ENCODE measurements at regions not wholly inside any gene's neighbourhood (a gene's known extent, or its start where the extent isn't known, plus 50 kb on each side); places are given as distances from the start of the nearest gene placed in this dataset.
"Not testable (repeated sequence)": the region's sequence is repeated elsewhere in the genome, so short reads cannot be mapped to it uniquely, and the experiment has no call there.

DNA sequence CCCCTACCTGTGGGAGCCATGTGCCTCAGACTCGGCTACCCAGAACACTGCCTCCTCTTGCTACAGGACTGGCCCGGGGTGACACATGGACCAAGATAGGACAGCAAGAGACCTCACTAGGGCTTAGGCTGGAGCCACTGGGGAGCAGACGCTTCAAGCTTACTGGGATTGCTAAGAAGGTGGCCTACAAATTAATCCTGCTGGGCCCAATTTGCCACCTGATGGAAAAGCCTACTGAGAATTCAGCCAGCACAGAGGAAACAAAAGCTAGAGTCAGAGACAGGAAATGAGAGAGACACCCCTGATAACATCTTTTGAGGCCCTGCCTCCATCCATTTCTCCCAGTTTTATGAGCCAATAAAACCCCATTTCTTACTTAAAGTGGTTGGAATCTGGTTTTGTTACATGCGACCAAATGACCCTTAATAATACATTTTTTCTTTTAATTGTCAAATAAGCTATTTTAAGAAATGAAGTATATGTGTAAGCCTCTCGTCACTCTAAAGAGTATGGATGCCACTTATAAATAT, 282.1 kb downstream of the CXCL12 start:
- DNase-seq (ENCODE audit: low read depth): no peak

DNA sequence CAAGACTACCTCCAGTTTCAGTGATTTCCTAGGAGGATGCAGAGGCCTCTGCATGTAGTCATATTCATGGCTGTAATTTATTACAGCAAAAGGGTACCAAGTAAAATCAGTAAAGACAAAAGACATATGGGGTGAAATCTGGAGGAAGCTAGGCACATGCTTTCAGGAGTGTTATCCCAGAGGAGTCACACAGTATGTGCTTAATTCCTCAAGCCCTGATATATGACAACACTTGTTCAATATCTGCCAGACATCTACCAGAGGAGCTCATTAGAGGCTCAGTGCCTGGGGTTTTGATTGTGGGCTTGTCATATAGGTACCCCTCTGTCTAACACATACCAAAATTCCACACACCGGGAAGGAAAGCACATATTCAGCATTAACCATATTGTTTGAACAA, 283.8 kb downstream of the CXCL12 start:
- no peak for DNase-seq (ENCODE audit: low read depth)

DNA sequence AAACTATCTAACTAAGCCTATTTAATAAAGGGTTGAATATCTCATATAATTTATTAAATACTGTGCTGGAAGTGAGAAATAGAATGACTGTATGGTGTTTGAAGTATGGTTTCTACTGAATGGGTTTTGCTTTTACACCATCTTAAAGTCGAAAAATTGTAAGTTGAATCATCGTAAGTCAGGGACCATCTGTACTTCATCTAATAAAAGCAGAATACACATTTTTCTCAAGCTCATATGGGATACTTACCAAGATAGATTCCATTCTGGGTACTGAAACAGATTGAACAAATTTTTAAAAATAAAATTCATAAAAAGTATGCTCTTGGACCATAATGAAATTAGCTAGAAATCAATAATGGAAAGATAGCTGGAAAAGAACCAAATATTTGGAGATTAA, 285.4 kb downstream of the CXCL12 start:
- DNase-seq (ENCODE audit: low read depth): no peak

DNA sequence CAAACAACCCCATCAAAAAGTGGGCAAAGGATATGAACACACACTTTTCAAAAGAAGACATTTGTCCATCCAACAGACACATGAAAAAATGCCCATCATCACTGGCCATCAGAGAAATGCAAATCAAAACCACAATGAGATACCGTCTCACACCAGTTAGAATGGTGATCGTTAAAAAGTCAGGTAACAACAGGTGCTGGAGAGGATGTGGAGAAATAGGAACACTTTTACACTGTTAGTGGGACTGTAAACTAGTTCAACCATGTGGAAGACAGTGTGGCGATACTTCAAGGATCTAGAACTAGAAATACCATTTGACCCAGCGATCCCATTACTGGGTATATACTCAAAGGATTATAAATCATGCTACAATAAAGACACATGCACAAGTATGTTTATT, 288.7 kb downstream of the CXCL12 start:
- DNase-seq (ENCODE audit: low read depth): not testable (repeated sequence)

DNA sequence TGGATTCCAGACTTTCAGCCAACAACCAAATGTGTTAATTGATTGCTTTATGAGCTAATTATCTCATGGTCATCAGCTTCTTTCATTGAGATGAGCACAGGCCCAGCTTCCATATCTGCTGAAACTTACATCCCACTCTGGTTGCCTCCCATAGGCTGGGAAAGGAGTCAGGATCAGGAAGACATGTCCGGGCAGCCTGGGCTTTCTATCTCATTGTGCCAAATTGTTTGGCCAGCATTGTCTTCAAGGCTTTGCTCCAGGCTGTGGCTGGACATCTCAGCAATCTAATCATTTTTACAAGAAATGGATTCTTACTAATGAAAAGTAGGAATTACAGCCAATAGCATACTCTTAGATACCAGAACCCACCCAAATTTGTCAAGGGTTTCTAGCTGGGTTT, 295.2 kb downstream of the CXCL12 start:
- DNase-seq (ENCODE audit: low read depth): no peak

DNA sequence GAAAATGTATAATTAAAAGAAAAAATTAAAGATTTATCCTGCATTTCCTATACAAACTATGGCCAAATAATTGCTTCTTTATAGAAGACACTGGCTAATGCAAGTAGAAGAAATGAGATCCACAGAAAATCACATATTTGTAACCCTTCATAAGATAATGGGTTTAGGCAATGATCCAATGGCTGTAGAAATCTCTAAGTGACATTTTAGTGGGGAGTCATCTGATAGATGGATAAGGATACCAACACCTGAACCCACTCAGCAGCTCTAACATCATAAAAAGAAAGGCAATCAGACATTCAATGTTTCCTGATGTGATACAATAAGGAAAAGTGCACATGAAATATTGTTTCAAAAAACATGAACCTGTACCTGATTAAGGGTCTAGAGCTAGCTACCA, 297.5 kb downstream of the CXCL12 start:
- DNase-seq (ENCODE audit: low read depth): no peak

DNA sequence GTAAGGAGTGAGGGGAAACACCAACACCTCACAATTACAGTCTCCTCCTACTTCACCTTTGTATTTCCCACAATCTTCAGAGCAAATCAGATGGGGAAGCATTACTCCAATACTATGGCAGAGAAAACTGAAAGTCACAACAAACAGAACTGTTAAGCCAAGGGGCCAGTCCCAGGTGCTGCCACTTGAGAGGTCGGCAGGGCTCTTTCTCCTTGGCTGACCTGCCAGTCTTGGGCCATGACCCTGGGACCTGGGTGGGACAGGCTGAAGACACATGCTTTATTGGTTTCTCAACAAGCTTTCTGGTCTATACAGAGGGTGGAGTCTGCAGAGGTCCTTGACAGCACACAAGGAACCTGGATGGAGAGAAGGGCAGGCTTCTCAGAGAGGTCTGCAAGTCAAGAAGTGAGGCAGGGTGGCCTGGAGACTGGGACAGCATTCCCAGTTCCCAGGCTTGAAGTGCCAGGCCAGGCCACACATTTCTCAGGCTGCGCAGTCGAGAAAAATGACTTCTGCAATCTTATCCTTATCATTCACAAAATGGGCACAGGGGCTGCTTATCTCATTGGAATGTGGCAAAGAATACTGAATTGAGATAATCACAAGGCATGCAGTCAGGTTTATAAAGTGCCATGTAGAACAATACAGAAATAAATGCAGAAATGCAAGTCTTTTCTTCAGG, 301.0 kb downstream of the CXCL12 start:
- no peak for DNase-seq (ENCODE audit: low read depth)

DNA sequence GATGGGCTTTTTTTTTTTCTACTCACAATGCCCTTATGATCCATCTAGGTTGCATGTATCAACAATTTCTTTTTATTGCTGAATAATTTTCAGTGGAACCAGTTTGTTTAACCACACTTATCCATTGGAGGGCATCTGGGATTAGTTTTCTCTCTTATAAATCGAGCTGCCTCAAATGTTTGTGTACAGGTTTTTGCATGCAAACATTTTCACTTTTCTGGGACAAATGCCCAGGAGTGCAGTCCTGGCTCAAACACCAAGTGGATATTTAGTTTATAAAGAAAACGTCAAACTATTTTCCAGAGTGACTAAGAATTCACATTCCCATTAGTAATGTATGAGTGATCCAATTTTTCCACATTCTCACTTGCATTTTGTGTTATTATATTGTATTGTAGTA, 313.4 kb downstream of the CXCL12 start:
- DNase-seq (ENCODE audit: low read depth): no peak

DNA sequence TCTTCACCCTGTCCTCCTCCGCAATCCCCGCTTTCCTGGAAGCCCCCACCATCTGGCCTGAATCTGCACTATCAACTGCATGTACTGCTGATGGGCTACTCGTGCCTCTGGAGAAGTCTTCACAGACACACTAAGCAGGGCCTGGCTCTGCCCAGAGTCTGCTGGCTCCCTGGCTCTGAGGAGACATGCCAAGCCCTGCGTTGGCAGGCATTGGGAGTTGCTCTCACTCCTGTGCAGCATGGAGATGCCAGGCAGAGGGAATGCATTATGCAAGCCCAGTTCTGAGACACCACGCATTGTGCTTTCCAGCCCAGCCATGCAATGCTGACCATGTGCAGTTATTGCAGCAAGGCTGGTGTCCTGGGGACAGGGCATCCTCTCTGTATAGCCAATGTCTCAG, 314.6 kb downstream of the CXCL12 start:
- DNase-seq (ENCODE audit: low read depth): no peak

DNA sequence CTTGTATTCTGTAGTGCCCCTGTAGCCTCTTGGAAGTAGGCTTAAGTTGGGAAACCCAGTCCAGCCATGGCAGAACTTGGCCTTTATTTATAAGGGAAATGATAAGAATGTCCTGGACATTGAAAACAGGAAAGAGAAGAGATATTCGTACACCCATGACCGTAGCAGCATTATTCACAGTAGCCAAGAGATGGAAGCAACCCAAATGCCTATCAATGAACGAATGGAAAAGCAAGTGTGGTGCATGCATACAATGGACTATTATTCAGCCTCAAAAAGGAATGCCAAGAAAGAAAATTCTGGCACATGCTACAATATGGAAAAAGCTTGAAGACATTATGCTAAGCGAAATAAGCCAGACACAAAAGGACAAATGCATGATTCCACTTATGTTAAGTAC, 315.3 kb downstream of the CXCL12 start:
- no peak for DNase-seq (ENCODE audit: low read depth)

DNA sequence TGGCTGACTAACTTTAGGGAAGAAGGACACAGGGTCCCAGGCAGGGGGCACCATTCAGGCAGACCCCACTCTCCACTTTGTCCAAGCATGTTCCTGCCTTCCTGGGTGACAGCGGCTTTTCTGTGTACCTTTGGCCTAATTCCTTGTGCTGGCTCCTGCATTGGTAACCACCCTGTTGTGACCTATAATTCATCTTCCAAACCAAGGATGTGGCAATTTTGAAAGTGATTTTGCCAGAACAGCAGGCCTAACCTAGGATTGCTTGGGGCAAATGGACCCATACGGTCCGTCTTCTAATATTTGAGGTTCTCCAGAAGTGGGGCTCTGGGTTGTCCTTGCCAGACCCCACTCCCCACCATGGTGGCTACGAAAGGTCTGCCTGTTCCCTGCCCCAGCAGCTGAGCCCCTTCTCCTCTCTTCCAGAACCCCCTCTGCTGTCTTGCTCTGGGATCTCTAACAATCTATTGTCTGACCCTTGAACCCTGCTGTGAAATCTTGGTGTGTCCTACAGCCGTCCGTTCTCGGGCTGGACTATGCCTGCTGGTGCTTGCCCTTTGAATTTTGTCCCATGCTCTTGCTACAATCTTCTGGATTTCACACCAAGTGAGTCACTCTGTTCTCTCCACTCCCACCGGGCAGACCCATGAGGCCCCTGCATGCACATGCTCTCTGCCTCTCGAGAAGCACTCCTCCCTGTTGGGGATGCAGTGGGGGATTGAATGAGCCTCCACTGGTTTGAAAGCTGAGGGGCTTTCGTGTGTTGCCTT, 316.0 kb downstream of the CXCL12 start:
- no peak for DNase-seq (ENCODE audit: low read depth)

DNA sequence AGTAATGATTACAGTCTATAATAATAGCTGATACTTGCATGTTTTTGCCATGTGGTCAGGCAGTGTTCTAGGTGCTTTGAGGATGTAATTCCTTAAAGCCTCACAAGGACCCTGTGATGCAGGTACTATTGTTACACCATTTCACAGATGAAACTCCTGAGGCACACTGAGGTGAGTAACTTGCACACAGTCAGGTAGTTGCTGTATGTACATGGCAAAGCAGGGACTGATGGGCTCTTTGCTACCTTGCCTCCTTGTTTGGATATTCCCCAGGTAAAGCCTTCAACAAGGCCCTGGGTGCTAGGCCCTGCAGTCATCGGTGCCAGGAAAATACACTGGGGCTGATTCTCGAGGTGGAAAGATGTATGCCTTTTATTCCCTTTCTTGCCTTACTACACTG, 317.5 kb downstream of the CXCL12 start:
- no peak for DNase-seq (ENCODE audit: low read depth)

DNA sequence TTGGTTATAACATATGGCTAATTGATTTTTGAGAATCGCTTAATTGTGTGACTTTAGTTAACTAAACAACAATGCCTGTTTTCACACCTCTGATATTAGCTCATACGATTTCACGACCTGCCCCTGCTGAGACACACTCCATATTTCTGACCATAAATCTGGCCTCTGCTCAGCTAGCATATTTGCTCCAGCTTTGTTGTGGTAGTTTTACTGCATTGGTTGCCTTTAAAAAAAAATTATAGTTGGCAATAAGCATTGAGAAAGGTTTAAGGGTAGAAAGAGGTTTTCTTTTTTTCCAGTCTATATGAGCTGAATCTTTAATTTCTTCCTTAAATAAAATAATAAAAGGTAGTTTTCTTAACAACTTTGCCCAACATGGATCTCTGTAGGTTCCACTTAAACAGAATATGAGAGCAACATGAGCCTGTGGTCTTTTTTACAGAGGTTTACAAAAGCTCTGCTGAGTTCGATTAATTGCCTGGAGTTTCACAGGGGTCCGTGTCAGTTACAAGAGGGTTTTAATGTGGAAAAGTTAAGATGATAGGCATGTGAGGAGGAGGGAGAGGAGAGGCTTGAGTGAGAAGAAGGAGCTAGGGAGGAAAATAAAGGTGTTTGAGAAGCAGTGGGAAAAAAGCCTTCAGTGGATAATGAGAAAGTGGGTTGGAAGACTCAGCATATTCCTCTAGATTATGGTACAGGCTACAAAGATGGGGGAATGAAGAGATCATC, 318.2 kb downstream of the CXCL12 start:
- no peak for DNase-seq (ENCODE audit: low read depth)

DNA sequence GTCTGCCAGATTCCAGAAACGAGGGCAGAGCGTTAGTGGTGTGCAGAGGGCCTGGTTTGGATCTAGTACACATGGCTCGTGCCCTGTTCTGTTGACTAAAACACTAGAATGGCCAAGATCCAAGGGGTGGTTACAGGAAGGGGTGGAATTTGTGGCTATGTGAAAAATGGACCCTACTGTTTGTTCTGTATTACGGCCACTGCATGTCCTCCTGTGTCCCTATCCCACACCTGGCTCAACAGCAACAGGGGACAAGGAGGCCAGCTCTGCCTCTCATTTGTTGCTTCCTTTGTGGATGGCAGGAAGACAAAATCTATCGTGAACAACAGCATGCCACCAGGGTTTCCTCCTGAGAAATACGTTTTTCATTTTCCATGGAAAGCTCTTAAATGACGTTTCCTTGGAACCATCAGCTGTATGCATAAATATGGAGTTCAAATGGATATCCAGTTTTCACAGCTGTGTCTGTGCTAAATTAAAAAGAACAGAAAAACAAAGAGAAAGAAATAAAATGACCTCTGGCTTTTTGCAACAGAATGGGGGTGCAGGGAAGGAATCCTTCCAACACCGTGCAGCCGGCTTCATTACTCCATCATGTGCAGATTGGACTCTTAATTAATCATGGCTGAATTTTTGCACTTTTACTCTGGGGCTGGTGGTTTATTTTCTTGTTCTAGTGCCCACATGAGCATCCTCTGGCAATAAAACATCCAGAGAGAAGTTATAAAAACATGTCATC, 318.9 kb downstream of the CXCL12 start:
- DNase-seq (ENCODE audit: low read depth): no peak

DNA sequence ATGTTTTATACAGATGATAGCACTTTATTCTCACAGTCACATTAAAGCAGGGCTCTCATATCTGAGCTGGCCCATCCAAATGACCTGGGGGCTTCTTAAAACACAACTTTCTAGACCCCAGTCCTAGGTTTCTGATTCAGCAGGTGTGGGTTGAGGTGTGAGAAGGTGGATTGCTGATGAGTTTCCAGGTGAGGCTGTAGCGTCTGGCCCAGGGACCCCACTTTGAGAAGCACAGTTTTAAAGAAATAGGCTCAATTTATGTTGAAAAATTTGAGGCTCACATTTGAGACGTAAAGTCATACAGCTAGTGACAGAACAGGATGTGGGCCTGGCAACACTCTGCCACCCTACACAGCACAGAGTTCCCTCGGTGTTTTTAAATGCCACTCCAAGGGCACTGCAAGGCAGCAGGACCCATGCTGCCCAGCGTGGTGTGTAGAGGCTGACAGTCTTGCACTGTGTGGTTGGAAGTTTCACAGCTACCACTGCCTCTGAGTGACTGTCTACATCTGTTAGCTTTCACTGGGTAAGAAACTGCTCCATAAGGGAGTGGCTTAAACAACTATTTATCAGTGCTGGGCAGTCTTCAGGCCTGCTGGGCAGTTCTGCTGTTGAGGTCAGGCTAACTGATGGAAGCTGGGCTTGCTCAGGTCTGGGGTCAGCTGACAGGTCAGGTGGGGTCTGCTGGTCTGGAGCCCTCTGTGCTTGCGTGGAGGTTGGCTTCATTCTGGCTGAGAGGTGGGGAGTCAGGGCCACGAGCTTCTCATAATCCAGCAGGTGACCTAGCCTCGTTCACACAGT, 319.7 kb downstream of the CXCL12 start:
- DNase-seq (ENCODE audit: low read depth): no peak

DNA sequence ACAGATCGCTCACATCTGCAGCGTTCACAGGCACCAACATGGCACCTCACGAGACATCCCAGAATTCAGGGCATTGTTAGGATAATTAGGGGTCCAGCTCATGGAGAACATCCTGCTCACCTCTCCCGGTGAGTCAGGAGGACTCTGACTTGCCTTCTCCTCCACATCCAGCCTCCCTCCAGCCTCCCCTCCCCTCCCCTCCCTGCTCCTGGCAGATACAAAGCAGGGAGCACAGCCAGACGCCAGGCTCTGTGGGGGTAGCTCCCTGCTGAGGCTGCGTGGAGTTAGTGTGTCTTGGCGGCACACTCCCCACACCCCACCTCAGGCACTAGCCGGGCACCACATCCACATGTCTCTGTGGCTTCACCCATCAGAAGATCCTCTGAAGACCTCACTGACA, 320.6 kb downstream of the CXCL12 start:
- no peak for DNase-seq (ENCODE audit: low read depth)

DNA sequence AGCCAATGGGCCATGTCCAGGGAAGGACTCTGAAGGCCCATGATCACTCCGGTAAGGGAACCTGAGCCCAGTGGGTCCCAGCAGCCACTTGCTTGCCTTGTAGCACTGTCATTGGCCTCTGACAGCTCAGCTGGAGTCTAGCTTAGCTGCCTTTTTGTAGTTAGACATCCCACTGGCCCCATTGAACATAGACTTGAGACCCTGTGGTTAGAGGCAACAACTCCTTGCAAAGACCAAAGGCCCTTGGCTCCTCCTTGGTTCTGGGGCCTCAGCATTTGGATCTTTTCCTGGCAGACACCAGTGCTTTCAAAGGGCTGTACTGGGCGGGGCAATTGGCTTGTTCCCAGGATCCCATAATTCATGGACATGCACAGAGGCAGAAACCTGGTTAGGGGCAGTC, 321.2 kb downstream of the CXCL12 start:
- no peak for DNase-seq (ENCODE audit: low read depth)

DNA sequence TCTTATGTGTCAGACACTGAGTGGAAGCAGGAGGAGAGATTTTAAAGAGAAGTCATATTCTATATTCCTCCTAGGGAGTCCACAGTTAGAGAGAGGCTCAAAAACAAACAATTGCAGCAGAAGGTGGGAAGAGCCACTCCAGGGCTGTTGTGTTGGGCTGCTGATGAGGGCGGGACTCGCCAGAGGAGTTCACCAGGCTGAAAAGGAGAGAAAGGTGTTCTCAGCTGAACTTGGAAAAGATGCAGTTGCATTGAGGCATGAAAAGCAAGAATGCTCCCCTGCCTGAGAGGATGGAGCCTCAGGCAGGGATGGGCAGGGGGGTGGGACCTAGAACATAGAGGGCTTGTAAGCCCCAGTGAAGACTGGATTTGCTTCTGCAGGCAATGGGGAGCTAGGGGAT, 324.2 kb downstream of the CXCL12 start:
- no peak for DNase-seq (ENCODE audit: low read depth)

DNA sequence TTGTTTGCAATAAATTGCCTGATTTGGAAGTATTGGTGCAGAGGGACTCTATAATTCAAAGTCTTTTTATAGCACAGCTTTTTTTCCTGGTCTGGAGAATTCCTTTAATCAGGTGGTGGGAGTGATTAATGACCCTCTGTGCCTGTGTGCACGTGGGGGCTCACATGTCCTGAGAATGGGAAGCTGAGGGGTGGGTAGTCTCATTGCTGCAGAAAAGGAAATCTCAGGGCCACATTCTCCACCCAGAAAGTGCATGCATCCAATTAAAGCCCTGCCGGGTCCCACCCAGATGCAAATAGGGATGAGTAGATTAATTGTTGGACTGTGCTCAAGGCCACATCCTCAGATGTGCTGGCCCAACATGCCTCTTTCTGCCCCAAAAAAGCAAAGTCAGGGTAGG, 324.7 kb downstream of the CXCL12 start:
- no peak for DNase-seq (ENCODE audit: low read depth)

DNA sequence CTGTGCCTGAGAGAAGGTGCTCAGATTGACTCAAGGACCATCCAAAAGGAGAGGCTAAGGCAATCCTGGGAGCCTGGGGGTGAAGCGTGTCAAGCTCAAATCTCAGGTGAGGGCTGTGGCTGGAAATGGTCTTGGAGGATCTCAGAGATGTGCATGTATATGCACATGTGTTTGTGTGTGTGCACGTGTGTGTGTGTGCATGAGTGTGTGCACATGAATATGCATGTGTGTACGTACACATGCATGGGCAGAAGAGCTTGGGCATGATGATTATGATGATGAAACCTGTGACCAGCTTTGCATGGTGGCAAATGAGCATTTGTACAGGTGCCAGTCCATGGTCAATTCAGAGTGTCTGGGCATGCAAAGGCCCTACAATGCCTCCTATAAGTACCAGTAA, 326.6 kb downstream of the CXCL12 start:
- no peak for DNase-seq (ENCODE audit: low read depth)
